GM12892 (cell line): ENCODE measurements at regions not wholly inside any gene's neighbourhood (a gene's known extent, or its start where the extent isn't known, plus 50 kb on each side); places are given as distances from the start of the nearest gene placed in this dataset.

Source experiments
- POLR2A ChIP-seq: IDR thresholded peaks from 2 replicates; pipeline ENCODE4 v1.6.1; 2011; ENCODE audit warnings: low read depth, low read length, control low read depth
- POLR2AphosphoS5 ChIP-seq: IDR thresholded peaks from 2 replicates; pipeline ENCODE4 v1.6.1; 2011; ENCODE audit warnings: low read depth, low read length, control low read depth
- TAF1 ChIP-seq: IDR thresholded peaks from 2 replicates; pipeline ENCODE4 v1.6.1; 2011; ENCODE audit warnings: low read depth, mild to moderate bottlenecking, control low read depth, low read length, borderline replicate concordance

DNA sequence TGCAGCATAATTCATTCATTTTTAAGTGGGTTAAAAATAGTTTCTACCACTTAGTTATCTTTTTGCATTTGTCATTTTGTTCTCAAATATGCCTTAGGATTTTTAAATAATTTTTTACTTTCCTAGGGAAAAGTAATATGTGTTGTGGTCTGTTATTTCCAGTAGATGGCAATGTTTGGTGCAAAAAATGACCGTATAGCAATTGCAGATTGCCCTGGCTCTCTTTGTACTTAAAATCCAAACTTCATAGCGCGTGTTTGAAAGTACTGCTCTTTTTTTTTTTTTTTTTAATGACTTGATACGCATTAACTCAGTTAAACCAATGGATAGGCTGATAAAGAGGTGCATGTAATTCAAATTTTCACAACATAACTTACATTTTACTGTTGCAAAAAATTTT is 74.4 kb upstream of the RBMX start:
- TF ChIP-seq POLR2A (no peak), POLR2AphosphoS5 (no peak), TAF1 (no peak)
